H1 (cell line): ENCODE measurements at regions not wholly inside any gene's neighbourhood (a gene's known extent, or its start where the extent isn't known, plus 50 kb on each side); places are given as distances from the start of the nearest gene placed in this dataset.

ENCODE experiments used
- BRCA1 ChIP-seq: IDR thresholded peaks from 2 replicates; pipeline ENCODE4 v1.6.1; 2012; ENCODE audit warnings: low read depth, low read length, improper control_type of control experiment
- POLR2AphosphoS5 ChIP-seq: IDR thresholded peaks from 2 replicates; pipeline ENCODE4 v1.6.1; 2011; ENCODE audit warnings: low read depth, low read length
- RFX5 ChIP-seq: IDR thresholded peaks from 2 replicates; pipeline ENCODE4 v1.6.1; 2011; ENCODE audit warnings: low read depth, low read length, improper control_type of control experiment, borderline replicate concordance
- RNF2 ChIP-seq: fragments of 200-900, 300-1000 bp; sonication (generic); IDR thresholded peaks from 2 replicates; pipeline ENCODE4 v1.7.1; 2016; ENCODE audit warnings: borderline replicate concordance, low read depth, mild to moderate bottlenecking, antibody characterized with exemption, low read length; ENCODE audit not compliant: poor library complexity, severe bottlenecking; ENCODE audit errors: missing control alignments
- ZNF274 ChIP-seq: IDR thresholded peaks from 2 replicates; pipeline ENCODE4 v1.7.0; 2012; ENCODE audit warnings: low read length, borderline replicate concordance; ENCODE audit errors: extremely low read depth
- TF ChIP-seq, protein P1 (sequence below): IDR thresholded peaks from 2 replicates; pipeline ENCODE4 v1.6.1; 2012; ENCODE audit warnings: low read length, inconsistent platforms

DNA sequence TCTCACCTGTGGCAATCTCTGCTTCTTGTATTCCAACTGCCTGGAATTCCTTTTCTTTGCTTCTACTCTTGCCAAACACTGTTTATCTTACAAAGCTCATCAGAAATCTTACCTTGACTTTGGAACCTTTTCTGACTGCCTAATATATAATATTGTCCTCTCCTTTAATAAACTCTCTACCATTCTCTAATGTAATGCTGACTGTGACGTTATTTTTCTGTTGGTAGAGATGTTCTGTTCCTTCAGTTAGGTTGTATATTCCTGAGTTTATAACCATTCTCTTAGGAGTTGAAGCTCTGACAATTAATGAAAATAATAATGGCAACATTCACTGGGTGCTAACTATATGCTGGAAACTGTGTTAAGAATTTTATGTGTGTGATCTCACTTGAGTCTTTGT is 188.8 kb upstream of the ATP10B start:
- TF ChIP-seq BRCA1 (no peak), RNF2 (no peak), ZNF274 (no peak), RFX5 (no peak), POLR2AphosphoS5 (no peak)
- TF ChIP-seq, protein P1, sequence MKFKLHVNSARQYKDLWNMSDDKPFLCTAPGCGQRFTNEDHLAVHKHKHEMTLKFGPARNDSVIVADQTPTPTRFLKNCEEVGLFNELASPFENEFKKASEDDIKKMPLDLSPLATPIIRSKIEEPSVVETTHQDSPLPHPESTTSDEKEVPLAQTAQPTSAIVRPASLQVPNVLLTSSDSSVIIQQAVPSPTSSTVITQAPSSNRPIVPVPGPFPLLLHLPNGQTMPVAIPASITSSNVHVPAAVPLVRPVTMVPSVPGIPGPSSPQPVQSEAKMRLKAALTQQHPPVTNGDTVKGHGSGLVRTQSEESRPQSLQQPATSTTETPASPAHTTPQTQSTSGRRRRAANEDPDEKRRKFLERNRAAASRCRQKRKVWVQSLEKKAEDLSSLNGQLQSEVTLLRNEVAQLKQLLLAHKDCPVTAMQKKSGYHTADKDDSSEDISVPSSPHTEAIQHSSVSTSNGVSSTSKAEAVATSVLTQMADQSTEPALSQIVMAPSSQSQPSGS: no peak
